Activated CD4-positive, CD25-positive, alpha-beta regulatory T cell (primary cell): ENCODE measurements at regions not wholly inside any gene's neighbourhood (a gene's known extent, or its start where the extent isn't known, plus 50 kb on each side); places are given as distances from the start of the nearest gene placed in this dataset.

Experiments used
- DNase-seq, 4 experiments: peaks; one replicate each; lab custom pipeline; 2025; lab: John Stamatoyannopoulos, UW

- DNase-seq = no peak
Observed at GRCh38 chr10:131736321-131736980, 164.4 kb upstream of the PPP2R2D start.

- DNase-seq = no peak
Observed at GRCh38 chr10:131737543-131738395, 163.0 kb upstream of the PPP2R2D start.

- no peak for DNase-seq
Observed at GRCh38 chr10:131738396-131738735, 162.4 kb upstream of the PPP2R2D start.

- DNase-seq = no peak
Observed at GRCh38 chr10:131739206-131739605, 161.6 kb upstream of the PPP2R2D start.

GRCh38 chr10:131742500-131742951, 158.3 kb upstream of the PPP2R2D start:
- DNase-seq = no peak

GRCh38 chr10:131743190-131744151, 157.3 kb upstream of the PPP2R2D start:
- no peak for DNase-seq

GRCh38 chr10:131744346-131744745, 156.5 kb upstream of the PPP2R2D start:
- no peak for DNase-seq

GRCh38 chr10:131745591-131745990, 155.2 kb upstream of the PPP2R2D start:
- no peak for DNase-seq

- DNase-seq = no peak
Observed at GRCh38 chr10:131746241-131746711, 154.5 kb upstream of the PPP2R2D start.

- DNase-seq = no peak
Observed at GRCh38 chr10:131746785-131747184, 154.0 kb upstream of the PPP2R2D start.

- no peak for DNase-seq
Observed at GRCh38 chr10:131747251-131747650, 153.6 kb upstream of the PPP2R2D start.

- no peak for DNase-seq
Observed at GRCh38 chr10:131747791-131748190, 153.0 kb upstream of the PPP2R2D start.

GRCh38 chr10:131748191-131748590, 152.6 kb upstream of the PPP2R2D start:
- no peak for DNase-seq

GRCh38 chr10:131748831-131749766, 151.7 kb upstream of the PPP2R2D start:
- DNase-seq = no peak

GRCh38 chr10:131749767-131750142, 151.1 kb upstream of the PPP2R2D start:
- no peak for DNase-seq

GRCh38 chr10:131750171-131750895, 150.5 kb upstream of the PPP2R2D start:
- DNase-seq = no peak

- no peak for DNase-seq
Observed at GRCh38 chr10:131750973-131751826, 149.6 kb upstream of the PPP2R2D start.

- DNase-seq = no peak
Observed at GRCh38 chr10:131751827-131752775, 148.7 kb upstream of the PPP2R2D start.
